Smooth muscle cell (in vitro differentiated cells): ENCODE measurements at regions not wholly inside any gene's neighbourhood (a gene's known extent, or its start where the extent isn't known, plus 50 kb on each side); places are given as distances from the start of the nearest gene placed in this dataset.

Experiments
- DNase-seq: peaks from one replicate; lab custom pipeline; 2025; ENCODE audit not compliant: unreplicated experiment; lab: John Stamatoyannopoulos, UW
- H2AFZ ChIP-seq: fragments of 200-600 bp; sonication (generic); 2 replicates; pipeline ENCODE4 v1.6.0; 2016; ENCODE audit warnings: antibody characterized with exemption, low read depth, mild to moderate bottlenecking
- H3F3A ChIP-seq: fragments of 200-600 bp; sonication (generic); 2 replicates; pipeline ENCODE4 v1.6.0; 2017; ENCODE audit warnings: antibody characterized with exemption, low read depth
- H3K27ac ChIP-seq: fragments of 200-600 bp; sonication (generic); 2 replicates; pipeline ENCODE4 v1.5.1; 2016; ENCODE audit warnings: low read depth, mild to moderate bottlenecking
- H3K27me3 ChIP-seq: fragments of 200-600 bp; sonication (generic); 2 replicates; pipeline ENCODE4 v1.6.1; 2016; ENCODE audit warnings: low read depth, mild to moderate bottlenecking
- H3K36me3 ChIP-seq: fragments of 200-600 bp; sonication (generic); 2 replicates; pipeline ENCODE4 v1.5.1; 2016; ENCODE audit warnings: low read depth
- H3K4me1 ChIP-seq: fragments of 200-600 bp; sonication (generic); 2 replicates; pipeline ENCODE4 v1.5.1; 2016; ENCODE audit warnings: low read depth
- H3K4me2 ChIP-seq: fragments of 200-600 bp; sonication (generic); 2 replicates; pipeline ENCODE4 v1.6.0; 2016; ENCODE audit warnings: mild to moderate bottlenecking
- H3K4me3 ChIP-seq: fragments of 200-600 bp; sonication (generic); 2 replicates; pipeline ENCODE4 v1.5.1; 2016; ENCODE audit warnings: mild to moderate bottlenecking
- H3K79me2 ChIP-seq: fragments of 200-600 bp; sonication (generic); 2 replicates; pipeline ENCODE4 v1.6.0; 2016; ENCODE audit warnings: low read depth, mild to moderate bottlenecking
- H3K9ac ChIP-seq: fragments of 200-600 bp; sonication (generic); 2 replicates; pipeline ENCODE4 v1.6.0; 2016; ENCODE audit warnings: low read depth
- H3K9me3 ChIP-seq: fragments of 200-600 bp; sonication (generic); replicated peaks from 2 replicates; pipeline ENCODE4 v1.5.1; 2016; ENCODE audit warnings: low read depth
- H4K20me1 ChIP-seq: fragments of 200-600 bp; sonication (generic); 2 replicates; pipeline ENCODE4 v1.6.0; 2016; ENCODE audit warnings: low read depth
- CTCF ChIP-seq: fragments of 200-600 bp; sonication (generic); IDR thresholded peaks from 2 replicates; pipeline ENCODE4 v1.5.1; 2017; ENCODE audit warnings: borderline replicate concordance, mild to moderate bottlenecking, antibody characterized with exemption; ENCODE audit not compliant: insufficient read depth, poor library complexity, severe bottlenecking
- WGBS: methylation state at CpG from one replicate; pipeline ENCODE4 v1.1.7; 2016; ENCODE audit warnings: low lambda C conversion rate; 5-methylcytosine and 5-hydroxymethylcytosine counted together

DNA sequence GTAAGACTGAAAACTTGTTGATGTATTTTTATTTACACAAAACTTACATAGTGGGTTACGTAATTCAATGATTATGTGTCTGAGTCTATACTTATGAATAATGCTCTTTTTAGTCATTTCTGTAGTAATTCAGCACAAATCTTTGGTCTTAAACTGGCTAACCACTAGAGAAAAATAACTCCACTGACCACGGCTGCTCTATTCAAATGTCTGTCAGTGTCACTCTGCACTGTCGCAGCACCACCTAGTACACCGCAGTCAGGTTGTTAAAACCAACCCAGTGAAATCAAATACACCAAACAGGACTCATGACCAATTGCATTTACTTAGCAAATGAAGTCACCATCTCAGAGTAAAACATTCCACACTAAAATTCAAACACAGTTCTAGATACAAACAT is 93.5 kb upstream of the CCDC28A start:
- no peak for TF ChIP-seq CTCF
- peaks cover 4% of the 10 kb centered on the region for H3F3A ChIP-seq
- no peak overlapping the region for H3K4me3 ChIP-seq
- H3K27me3 ChIP-seq, result no peaks in the 10 kb centered on the region
- no peaks in the 10 kb centered on the region for H3K36me3 ChIP-seq
- H3K9me3 ChIP-seq, result no peaks in the 10 kb centered on the region
- DNase-seq, result no peak
- no peak overlapping the region for H3K4me2 ChIP-seq
- no peak overlapping the region for H2AFZ ChIP-seq
- H3K4me1 ChIP-seq, result no peaks in the 10 kb centered on the region
- 73% methylated on average over 4 of the region's 4 CpGs for WGBS
- H4K20me1 ChIP-seq, result peaks cover 10% of the 10 kb centered on the region
- peaks cover 81% of the 10 kb centered on the region for H3K79me2 ChIP-seq
- peak overlapping the region; percentile 6 for H3K27ac ChIP-seq
- no peak overlapping the region for H3K9ac ChIP-seq

- Histone ChIP-seq H3K79me2 (peaks cover 81% of the 10 kb centered on the region), H3K4me2 (no peak overlapping the region), H3K27me3 (no peaks in the 10 kb centered on the region), H3F3A (peaks cover 4% of the 10 kb centered on the region), H3K9ac (no peak overlapping the region), H2AFZ (no peak overlapping the region), H3K36me3 (no peaks in the 10 kb centered on the region), H3K27ac (peak overlapping the region; percentile 89), H3K4me1 (no peaks in the 10 kb centered on the region), H3K4me3 (no peak overlapping the region), H3K9me3 (no peaks in the 10 kb centered on the region), H4K20me1 (peaks cover 10% of the 10 kb centered on the region)
- TF ChIP-seq CTCF, result no peak
- WGBS, result 98% methylated on average over 4 of the region's 4 CpGs
- DNase-seq, result no peak
Observed at GRCh38 chr6:138681627-138682026, 91.9 kb upstream of the CCDC28A start.

- no peak for DNase-seq
- H2AFZ ChIP-seq, result peak overlapping the region; percentile 68
- peaks cover 85% of the 10 kb centered on the region for H3K79me2 ChIP-seq
- no peaks in the 10 kb centered on the region for H3K4me1 ChIP-seq
- H3F3A ChIP-seq, result peaks cover 4% of the 10 kb centered on the region
- H3K36me3 ChIP-seq, result no peaks in the 10 kb centered on the region
- no peak overlapping the region for H3K4me3 ChIP-seq
- peak overlapping the region; percentile 72 for H3K4me2 ChIP-seq
- H3K9ac ChIP-seq, result peak overlapping the region; percentile 20
- WGBS, result 49% methylated on average over 26 of the region's 26 CpGs
- H4K20me1 ChIP-seq, result peaks cover 5% of the 10 kb centered on the region
- H3K27ac ChIP-seq, result peak overlapping the region; percentile 89
- TF ChIP-seq CTCF, result no peak
- H3K9me3 ChIP-seq, result no peaks in the 10 kb centered on the region
- no peaks in the 10 kb centered on the region for H3K27me3 ChIP-seq
Observed at GRCh38 chr6:138682704-138683527, 90.7 kb upstream of the CCDC28A start.

GRCh38 chr6:138685257-138685656 is 88.3 kb upstream of the CCDC28A start:
- no peaks in the 10 kb centered on the region for H3K27me3 ChIP-seq
- H3K4me1 ChIP-seq, result no peaks in the 10 kb centered on the region
- WGBS, result 91% methylated on average over 2 of the region's 2 CpGs
- peaks cover 82% of the 10 kb centered on the region for H3K79me2 ChIP-seq
- no peak overlapping the region for H3K4me2 ChIP-seq
- TF ChIP-seq CTCF, result no peak
- no peaks in the 10 kb centered on the region for H3K9me3 ChIP-seq
- H3F3A ChIP-seq, result peaks cover 4% of the 10 kb centered on the region
- peaks cover 4% of the 10 kb centered on the region for H4K20me1 ChIP-seq
- no peak overlapping the region for H3K4me3 ChIP-seq
- no peak for DNase-seq
- peak overlapping the region; percentile 89 for H3K27ac ChIP-seq
- H3K9ac ChIP-seq, result no peak overlapping the region
- no peak overlapping the region for H2AFZ ChIP-seq
- no peaks in the 10 kb centered on the region for H3K36me3 ChIP-seq
